SJSA1 (cell line): ENCODE measurements at regions not wholly inside any gene's neighbourhood (a gene's known extent, or its start where the extent isn't known, plus 50 kb on each side); places are given as distances from the start of the nearest gene placed in this dataset.
"Not testable (repeated sequence)": the region's sequence is repeated elsewhere in the genome, so short reads cannot be mapped to it uniquely, and the experiment has no call there.

Source experiments
- DNase-seq, 2 experiments: peaks; one replicate each; pipeline ENCODE4 v3.0.0-alpha.2; 2015 to 2020; ENCODE audit warnings: low spot score in 2 of 2, low read depth in 1 of 2
- H3K27ac ChIP-seq: fragments of 250-450 bp; sonication (Bioruptor Pico); 2 replicates; pipeline ENCODE4 v1.5.1; 2020; ENCODE audit warnings: mild to moderate bottlenecking, moderate library complexity
- H3K27me3 ChIP-seq: fragments of 250-450 bp; sonication (Bioruptor Pico); replicated peaks from 2 replicates; pipeline ENCODE4 v1.5.1; 2020; ENCODE audit warnings: mild to moderate bottlenecking, moderate library complexity
- H3K36me3 ChIP-seq: fragments of 250-450 bp; sonication (Bioruptor Pico); 2 replicates; pipeline ENCODE4 v1.5.1; 2020; ENCODE audit warnings: mild to moderate bottlenecking
- H3K4me1 ChIP-seq: fragments of 250-450 bp; sonication (Bioruptor Pico); replicated peaks from 2 replicates; pipeline ENCODE4 v1.6.1; 2021; ENCODE audit warnings: mild to moderate bottlenecking
- H3K4me3 ChIP-seq: fragments of 250-450 bp; sonication (Bioruptor Pico); 2 replicates; pipeline ENCODE4 v1.5.1; 2020; ENCODE audit warnings: mild to moderate bottlenecking
- H3K9me3 ChIP-seq: fragments of 250-450 bp; sonication (Bioruptor Pico); replicated peaks from 2 replicates; pipeline ENCODE4 v1.5.1; 2020; ENCODE audit warnings: mild to moderate bottlenecking

DNA sequence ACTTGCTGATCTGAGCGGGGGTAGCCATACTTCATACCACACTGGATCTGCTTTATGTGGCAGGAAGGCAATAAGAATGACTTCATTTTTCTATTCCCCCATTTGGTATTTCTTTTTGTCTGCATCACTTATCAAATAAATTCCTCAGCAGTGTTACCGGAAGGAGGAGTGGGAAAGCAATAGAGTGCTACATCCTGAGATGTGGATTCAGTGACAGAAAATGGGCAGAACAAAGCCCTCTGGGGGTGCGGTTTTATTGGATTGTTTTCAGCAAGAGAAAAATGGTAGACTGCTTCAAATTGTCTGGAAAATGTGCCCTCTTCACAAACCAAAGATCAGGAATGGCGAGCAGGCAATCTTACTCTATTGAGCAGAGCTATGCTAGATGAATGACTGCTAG, 751.9 kb upstream of the NEGR1 start:
- Histone ChIP-seq H3K4me1 (no peaks in the 10 kb centered on the region), H3K27ac (no peak overlapping the region), H3K4me3 (no peak overlapping the region), H3K27me3 (no peaks in the 10 kb centered on the region), H3K36me3 (no peaks in the 10 kb centered on the region), H3K9me3 (no peaks in the 10 kb centered on the region)
- DNase-seq, result no peak

DNA sequence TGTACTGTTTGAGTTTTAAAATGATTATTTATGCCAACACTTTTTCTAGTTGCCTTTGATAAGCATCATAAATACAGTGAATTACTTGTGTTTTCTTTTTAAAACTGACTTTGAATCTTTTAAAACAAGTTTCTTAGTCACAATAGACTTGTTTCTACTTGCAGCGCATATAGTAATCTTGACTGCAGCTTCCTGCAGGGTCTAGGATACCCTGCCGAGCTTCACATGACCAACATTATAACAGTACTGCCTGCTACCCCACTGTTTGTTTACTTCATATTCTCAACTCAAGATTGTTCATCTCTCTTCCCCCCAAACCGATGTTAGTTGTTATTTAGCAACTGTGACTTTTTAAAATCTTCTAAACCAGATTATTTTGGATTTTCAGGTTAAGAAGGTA, 751.3 kb upstream of the NEGR1 start:
- H3K4me3 ChIP-seq, result no peak overlapping the region
- no peaks in the 10 kb centered on the region for H3K4me1 ChIP-seq
- H3K36me3 ChIP-seq, result no peaks in the 10 kb centered on the region
- DNase-seq, result no peak
- no peaks in the 10 kb centered on the region for H3K9me3 ChIP-seq
- no peak overlapping the region for H3K27ac ChIP-seq
- H3K27me3 ChIP-seq, result no peaks in the 10 kb centered on the region

DNA sequence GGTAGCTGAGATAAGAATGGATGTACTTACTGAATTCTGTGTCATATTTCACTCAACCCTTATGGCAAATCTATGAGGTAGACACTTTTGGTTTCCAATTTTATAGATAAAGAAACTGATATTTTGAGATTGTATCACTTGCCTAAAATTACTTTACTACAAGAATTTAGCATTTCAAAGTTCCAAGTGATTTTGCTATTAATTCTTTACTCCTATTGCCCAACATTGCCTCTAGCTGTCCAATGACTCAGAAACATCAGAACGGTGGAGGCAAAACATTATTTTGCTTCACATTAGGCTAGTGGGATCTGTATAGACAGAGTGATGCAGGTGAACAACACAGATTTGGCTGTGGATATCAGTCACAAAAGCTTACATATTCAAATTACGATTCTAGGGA, 747.2 kb upstream of the NEGR1 start:
- H3K4me1 ChIP-seq, result no peaks in the 10 kb centered on the region
- no peak overlapping the region for H3K4me3 ChIP-seq
- no peak for DNase-seq
- no peaks in the 10 kb centered on the region for H3K36me3 ChIP-seq
- no peaks in the 10 kb centered on the region for H3K9me3 ChIP-seq
- no peak overlapping the region for H3K27ac ChIP-seq
- no peaks in the 10 kb centered on the region for H3K27me3 ChIP-seq

DNA sequence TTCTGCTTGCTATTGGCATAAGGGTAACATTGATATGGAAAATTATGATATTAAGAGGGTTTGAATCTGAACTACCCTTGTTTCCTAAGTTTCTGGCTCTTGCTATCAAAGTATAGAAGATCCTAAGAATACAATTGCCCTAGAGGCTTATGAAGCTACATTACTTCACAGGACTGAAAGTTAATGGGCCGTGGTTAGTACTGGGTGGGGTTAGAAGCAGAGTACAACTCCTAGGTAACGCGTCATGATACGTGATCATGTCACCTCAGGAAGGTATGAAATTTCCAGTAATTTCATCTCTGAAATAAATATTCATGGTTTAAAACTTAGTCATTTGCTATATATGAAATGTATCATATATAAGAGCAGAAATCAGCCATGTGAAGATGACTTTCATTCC, 743.8 kb upstream of the NEGR1 start:
- no peak overlapping the region for H3K4me3 ChIP-seq
- H3K9me3 ChIP-seq, result no peaks in the 10 kb centered on the region
- no peaks in the 10 kb centered on the region for H3K4me1 ChIP-seq
- no peaks in the 10 kb centered on the region for H3K27me3 ChIP-seq
- H3K27ac ChIP-seq, result no peak overlapping the region
- no peak for DNase-seq
- no peaks in the 10 kb centered on the region for H3K36me3 ChIP-seq

DNA sequence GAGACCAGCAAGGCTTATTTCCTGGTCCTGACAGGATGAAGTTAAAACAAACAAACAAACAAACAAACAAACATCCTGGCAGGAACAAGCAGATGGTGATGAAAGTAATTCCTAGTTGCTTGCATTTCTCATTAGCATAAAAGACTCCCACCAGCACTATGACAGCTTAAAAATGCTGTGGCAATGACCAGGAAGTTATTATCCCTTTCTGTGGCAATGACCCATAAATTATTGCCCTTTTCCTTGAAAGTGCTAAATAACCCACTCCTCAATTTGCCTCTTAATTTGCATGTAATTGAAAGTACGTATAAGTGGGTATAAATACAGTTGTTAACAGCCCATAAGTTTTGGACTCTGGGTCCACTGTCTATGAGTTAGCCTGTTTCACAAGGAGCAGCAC, 727.6 kb upstream of the NEGR1 start:
- H3K27ac ChIP-seq, result no peak overlapping the region
- H3K36me3 ChIP-seq, result no peaks in the 10 kb centered on the region
- H3K4me1 ChIP-seq, result no peaks in the 10 kb centered on the region
- H3K4me3 ChIP-seq, result no peak overlapping the region
- H3K9me3 ChIP-seq, result no peaks in the 10 kb centered on the region
- DNase-seq, result no peak
- H3K27me3 ChIP-seq, result no peaks in the 10 kb centered on the region; the same call in 1 of the 2 replicates

DNA sequence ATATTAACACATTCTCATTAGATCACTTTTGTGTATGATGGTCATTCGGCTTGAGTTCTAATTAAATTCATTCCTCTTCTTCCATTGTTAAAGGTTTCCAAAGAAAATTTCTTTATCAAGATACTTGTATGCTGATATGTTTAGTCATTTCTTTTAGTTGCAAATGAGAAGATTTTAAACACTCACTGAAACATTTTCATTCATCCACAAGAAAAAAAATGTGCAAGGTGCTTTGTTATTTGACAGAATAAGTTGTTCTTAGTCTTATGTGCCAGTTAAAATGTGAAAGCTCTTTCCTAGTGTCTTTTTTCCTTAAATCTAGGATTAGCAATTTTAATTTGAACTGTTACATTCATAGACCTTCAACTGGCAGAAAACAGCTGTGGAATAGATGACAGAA, 727.0 kb upstream of the NEGR1 start:
- Histone ChIP-seq H3K36me3 (no peaks in the 10 kb centered on the region), H3K4me1 (no peaks in the 10 kb centered on the region), H3K4me3 (no peak overlapping the region), H3K27ac (no peak overlapping the region), H3K27me3 (no peaks in the 10 kb centered on the region; the same call in 1 of the 2 replicates), H3K9me3 (no peaks in the 10 kb centered on the region)
- no peak for DNase-seq

DNA sequence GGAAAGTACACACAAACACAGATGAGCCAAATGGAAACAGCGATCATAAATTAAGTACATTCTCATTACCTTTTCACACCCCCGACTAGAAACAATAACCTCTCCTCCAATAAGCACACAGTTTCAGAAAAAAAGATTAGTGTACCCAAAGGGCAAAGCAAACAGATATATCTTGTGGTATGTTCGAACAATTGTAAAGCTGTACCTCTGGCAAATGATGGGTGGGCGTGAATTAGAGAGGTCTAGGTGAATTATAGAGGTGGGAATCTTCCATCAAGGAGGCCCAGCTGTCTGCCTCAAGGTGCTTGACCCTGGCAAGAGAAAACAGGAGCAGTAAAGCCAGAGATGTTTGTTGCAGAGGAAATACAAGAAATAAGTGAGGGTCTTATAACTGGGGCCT, 715.3 kb upstream of the NEGR1 start:
- no peaks in the 10 kb centered on the region for H3K9me3 ChIP-seq

DNA sequence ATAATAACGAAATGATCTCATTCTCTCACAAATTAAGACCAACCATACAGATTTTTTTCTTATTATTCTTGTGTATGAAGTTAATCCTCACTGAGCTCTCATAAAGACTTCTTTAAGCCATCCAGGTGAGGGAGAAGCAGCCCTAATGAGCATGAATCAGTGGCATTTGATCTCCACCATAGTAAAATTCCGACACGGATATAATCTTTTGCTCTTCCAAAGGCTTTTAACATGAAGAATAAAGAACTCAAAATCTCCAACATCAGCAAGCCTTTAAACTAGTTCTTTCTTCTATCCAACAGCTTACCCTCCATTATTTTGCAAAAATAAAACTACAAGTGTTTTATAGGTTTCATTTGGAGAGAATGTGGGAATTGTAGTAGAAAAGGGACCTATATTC, 714.7 kb upstream of the NEGR1 start:
- DNase-seq, result no peak
- H3K27me3 ChIP-seq, result no peaks in the 10 kb centered on the region
- no peaks in the 10 kb centered on the region for H3K36me3 ChIP-seq
- H3K27ac ChIP-seq, result no peak overlapping the region
- no peaks in the 10 kb centered on the region for H3K4me1 ChIP-seq
- H3K4me3 ChIP-seq, result no peak overlapping the region
- no peaks in the 10 kb centered on the region for H3K9me3 ChIP-seq

More for the DNA sequence above, 715.3 kb upstream of the NEGR1 start:
- DNase-seq, result no peak
- Histone ChIP-seq H3K27ac (no peak overlapping the region), H3K4me3 (no peak overlapping the region), H3K27me3 (no peaks in the 10 kb centered on the region), H3K4me1 (no peaks in the 10 kb centered on the region), H3K36me3 (no peaks in the 10 kb centered on the region)

DNA sequence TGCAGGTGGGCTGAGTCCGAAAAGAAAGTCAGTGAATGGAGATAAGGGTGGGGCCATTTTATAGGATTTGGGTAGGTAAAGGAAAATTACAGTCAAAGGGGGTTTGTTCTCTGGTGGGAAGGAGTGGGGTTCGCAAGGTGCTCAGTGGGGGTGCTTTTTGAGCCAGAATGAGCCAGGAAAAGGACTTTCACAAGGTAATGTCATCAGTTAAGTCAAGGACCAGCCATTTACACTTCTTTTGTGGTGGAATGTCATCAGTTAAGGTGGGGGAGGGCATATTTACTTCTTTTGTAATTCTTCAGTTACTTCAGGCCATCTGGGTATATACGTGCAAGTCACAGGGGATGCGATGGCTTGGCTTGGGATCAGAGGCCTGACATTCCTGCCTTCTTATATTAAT, 705.5 kb upstream of the NEGR1 start:
- not testable (repeated sequence) for DNase-seq, H3K27ac ChIP-seq, H3K36me3 ChIP-seq, H3K4me3 ChIP-seq, H3K9me3 ChIP-seq, H3K27me3 ChIP-seq, H3K4me1 ChIP-seq

DNA sequence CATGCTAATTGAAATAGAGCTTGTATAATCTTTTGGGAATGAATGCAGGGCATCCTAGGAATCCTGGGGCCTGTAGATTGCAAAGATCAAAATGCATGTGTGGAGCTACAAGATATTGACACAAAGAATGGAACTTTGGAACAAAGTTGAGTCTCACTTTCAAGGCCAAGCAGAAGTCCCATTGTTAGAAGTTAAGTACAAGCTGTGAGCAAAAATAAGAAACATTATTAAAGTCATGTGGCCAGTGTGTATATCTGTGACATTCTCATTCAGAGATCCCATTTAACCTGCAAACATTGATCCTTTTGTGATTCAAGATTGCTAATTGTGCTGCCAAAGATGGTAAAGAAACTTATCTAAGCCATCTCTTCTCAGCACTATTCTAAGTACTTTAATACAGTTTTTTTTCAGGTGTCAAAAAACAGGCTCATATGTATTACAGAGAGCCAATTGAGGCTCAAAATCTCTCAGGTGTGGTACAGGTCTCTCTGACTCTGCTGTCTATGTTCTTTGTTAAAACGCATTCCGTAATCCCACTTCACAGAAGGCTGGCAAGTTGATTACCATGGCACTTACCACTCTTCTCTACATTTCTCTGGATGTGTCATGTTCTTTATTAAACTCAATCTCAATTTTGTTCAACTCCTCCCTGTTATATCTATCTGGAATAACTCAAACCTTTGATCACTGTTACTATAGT, 704.4 kb upstream of the NEGR1 start:
- H3K36me3 ChIP-seq, result no peaks in the 10 kb centered on the region
- H3K4me1 ChIP-seq, result no peaks in the 10 kb centered on the region
- no peak overlapping the region for H3K4me3 ChIP-seq
- H3K27me3 ChIP-seq, result no peaks in the 10 kb centered on the region
- 0 out of 2 replicates have a peak, but pooled peaks cover 3% of the 10 kb centered on the region for H3K9me3 ChIP-seq
- H3K27ac ChIP-seq, result no peak overlapping the region
- DNase-seq, result no peak

DNA sequence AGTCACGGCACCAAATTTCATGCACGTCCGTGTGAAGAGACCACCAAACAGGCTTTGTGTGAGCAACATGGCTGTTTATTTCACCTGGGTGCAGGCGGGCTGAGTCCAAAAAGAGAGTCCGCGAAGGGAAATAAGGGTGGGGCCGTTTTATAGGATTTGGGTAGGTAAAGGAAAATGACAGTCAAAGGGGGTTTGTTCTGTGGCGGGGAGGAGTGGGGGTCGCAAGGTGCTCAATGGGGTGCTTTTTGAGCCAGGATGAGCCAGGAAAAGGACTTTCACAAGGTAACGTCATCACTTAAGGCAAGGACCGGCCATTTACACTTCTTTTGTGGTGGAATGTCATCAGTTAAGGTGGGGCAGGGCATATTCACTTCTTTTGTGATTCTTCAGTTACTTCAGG, 702.7 kb upstream of the NEGR1 start:
- DNase-seq, H3K4me3 ChIP-seq, H3K27me3 ChIP-seq, H3K4me1 ChIP-seq, H3K27ac ChIP-seq, H3K9me3 ChIP-seq, H3K36me3 ChIP-seq: not testable (repeated sequence)

DNA sequence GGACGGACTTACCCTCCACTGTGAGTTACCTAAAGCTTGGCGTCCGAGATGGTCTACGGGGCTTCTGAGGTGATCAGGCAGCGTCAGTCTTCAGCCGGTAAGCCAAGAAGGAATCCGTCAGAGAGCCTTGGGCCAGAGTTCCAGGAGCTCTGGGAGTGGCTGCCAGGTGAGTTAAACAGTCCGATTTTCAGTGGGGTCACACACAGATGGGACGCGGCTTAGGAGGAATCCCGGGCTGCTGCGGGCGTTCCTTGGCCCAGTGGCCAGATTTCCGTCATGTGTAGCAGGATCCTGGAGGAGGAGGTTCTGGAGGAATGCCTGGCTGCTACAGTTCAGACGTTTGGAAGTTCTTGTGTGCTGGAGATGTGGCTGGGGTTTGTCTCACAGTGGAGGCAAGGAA, 700.7 kb upstream of the NEGR1 start:
- H3K36me3 ChIP-seq, H3K9me3 ChIP-seq, H3K27ac ChIP-seq, H3K27me3 ChIP-seq, H3K4me3 ChIP-seq, H3K4me1 ChIP-seq, DNase-seq: not testable (repeated sequence)

DNA sequence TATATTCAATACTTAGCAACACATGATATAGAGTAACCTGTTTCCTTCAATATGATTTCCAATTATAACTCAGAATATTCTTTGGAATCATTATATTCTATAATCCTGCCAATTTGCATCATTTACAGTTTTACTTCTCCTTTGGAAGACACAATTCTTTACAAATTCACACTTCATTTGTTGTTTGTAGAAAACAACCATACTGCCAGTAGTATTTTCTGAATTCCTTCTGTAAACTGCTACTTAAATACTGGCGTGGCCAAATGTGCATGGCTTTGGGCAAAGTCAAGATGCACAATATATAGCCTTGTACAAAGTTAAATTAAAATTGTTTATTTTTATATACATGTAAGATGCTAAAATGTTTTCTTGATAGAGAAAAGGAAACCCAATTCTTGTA, 687.1 kb upstream of the NEGR1 start:
- Histone ChIP-seq H3K27ac (no peak overlapping the region), H3K27me3 (no peaks in the 10 kb centered on the region), H3K4me1 (no peaks in the 10 kb centered on the region), H3K9me3 (no peaks in the 10 kb centered on the region), H3K4me3 (no peak overlapping the region), H3K36me3 (no peaks in the 10 kb centered on the region)
- no peak for DNase-seq

DNA sequence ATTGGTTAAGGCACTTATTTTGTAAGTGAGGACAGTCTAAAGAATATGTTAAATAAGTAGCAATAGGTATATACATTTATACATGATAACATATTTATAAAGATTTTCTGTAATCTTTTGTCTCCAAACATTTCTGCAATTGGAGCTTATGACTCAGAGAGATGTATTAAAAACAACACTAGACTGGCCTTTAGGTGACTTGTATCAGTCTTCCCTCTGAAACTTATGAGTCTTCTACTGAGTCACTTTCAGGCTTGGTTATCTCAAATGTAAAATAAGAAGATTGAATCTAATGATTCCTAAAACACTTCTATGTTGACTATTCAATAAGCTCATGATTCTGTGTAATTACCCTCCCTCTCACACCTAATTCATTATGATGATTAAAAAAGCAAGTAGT, 672.6 kb upstream of the NEGR1 start:
- H3K36me3 ChIP-seq, result no peaks in the 10 kb centered on the region
- H3K4me3 ChIP-seq, result no peak overlapping the region
- H3K27ac ChIP-seq, result no peak overlapping the region
- DNase-seq, result no peak
- no peaks in the 10 kb centered on the region for H3K27me3 ChIP-seq
- H3K9me3 ChIP-seq, result no peaks in the 10 kb centered on the region
- no peaks in the 10 kb centered on the region for H3K4me1 ChIP-seq

DNA sequence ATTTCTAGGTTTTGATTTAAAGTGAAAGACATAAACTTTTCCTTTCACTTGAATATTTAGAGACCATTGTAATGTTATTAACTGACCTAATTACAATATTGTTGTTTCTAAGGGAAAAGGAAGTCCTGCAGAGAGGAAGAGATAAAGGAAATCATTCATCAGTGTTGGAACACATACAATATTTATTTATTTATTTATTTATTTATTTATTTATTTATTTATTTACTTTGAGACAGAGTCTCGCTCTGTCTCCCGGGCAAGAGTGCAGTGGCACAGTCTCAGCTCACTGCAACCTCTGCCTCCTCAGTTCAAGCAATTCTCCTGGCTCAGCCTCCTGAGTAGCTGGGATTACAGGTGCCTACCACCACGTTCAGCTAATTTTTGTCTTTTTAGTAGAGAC, 668.6 kb upstream of the NEGR1 start:
- H3K27me3 ChIP-seq, H3K4me1 ChIP-seq, H3K27ac ChIP-seq, H3K9me3 ChIP-seq, H3K4me3 ChIP-seq, H3K36me3 ChIP-seq, DNase-seq: not testable (repeated sequence)
